Liver (tissue), 8 donors: ENCODE measurements at regions not wholly inside any gene's neighbourhood (a gene's known extent, or its start where the extent isn't known, plus 50 kb on each side); places are given as distances from the start of the nearest gene placed in this dataset.

Source experiments
- DNase-seq: peaks from one replicate; pipeline ENCODE4 v3.0.0-alpha.2; 2017; ENCODE audit warnings: low spot score
- H3K27ac ChIP-seq, 2 donors: one replicate each; pipeline ENCODE4 v1.7.0; 2013; ENCODE audit warnings: inconsistent platforms in 2 of 2, low read length in 2 of 2, control low read depth in 1 of 2, low read depth in 1 of 2, mild to moderate bottlenecking in 1 of 2
- H3K27me3 ChIP-seq, 4 donors: one replicate each; pipeline versions ENCODE4 v1.6.1 to v1.7.0; 2013; ENCODE audit warnings: low read length in 3 of 4, inconsistent platforms in 1 of 4, mild to moderate bottlenecking in 1 of 4, moderate library complexity in 1 of 4; ENCODE audit not compliant: control insufficient read depth in 4 of 4, insufficient read depth in 4 of 4
- H3K36me3 ChIP-seq, 4 donors: one replicate each; pipeline versions ENCODE4 v1.6.1 to v1.7.0; 2013; ENCODE audit warnings: low read length in 3 of 4, mild to moderate bottlenecking in 3 of 4, low read depth in 1 of 4, moderate library complexity in 1 of 4; ENCODE audit not compliant: control insufficient read depth in 4 of 4, insufficient read depth in 3 of 4
- H3K4me1 ChIP-seq, 4 donors: one replicate each; pipeline versions ENCODE4 v1.6.1 to v1.7.0; 2013; ENCODE audit warnings: low read length in 3 of 4, mild to moderate bottlenecking in 3 of 4, moderate library complexity in 1 of 4; ENCODE audit not compliant: control insufficient read depth in 4 of 4, insufficient read depth in 4 of 4
- H3K4me3 ChIP-seq, 3 donors: one replicate each; pipeline versions ENCODE4 v1.6.1 to v1.7.0; 2013; ENCODE audit warnings: low read length in 3 of 3, control low read depth in 1 of 3, low read depth in 1 of 3, mild to moderate bottlenecking in 1 of 3
- H3K9ac ChIP-seq, 2 donors: one replicate each; pipeline ENCODE4 v1.7.0; 2013; ENCODE audit warnings: low read length in 2 of 2, mild to moderate bottlenecking in 2 of 2, moderate library complexity in 2 of 2, control low read depth in 1 of 2, low read depth in 1 of 2
- H3K9me3 ChIP-seq, 4 donors: one replicate each; pipeline versions ENCODE4 v1.6.1 to v1.7.0; 2013; ENCODE audit warnings: low read length in 3 of 4; ENCODE audit not compliant: control insufficient read depth in 4 of 4
- ATF3 ChIP-seq: IDR thresholded peaks from 2 replicates; pipeline ENCODE4 v1.6.1; 2016; ENCODE audit warnings: antibody characterized with exemption
- CTCF ChIP-seq: fragments of 150-350 bp; IDR thresholded peaks from 2 replicates; pipeline ENCODE4 v1.5.1; 2017; ENCODE audit warnings: improper control_type of control experiment, low read depth, low read length; ENCODE audit not compliant: missing input control
- EGR1 ChIP-seq, 2 donors: IDR thresholded peaks; 2 replicates each; pipeline ENCODE4 v1.6.1; 2016 to 2018; ENCODE audit warnings: antibody characterized with exemption in 2 of 2, low read depth in 2 of 2
- FOXA1 ChIP-seq: IDR thresholded peaks from 2 replicates; pipeline ENCODE4 v1.6.1; 2016; ENCODE audit warnings: antibody characterized with exemption
- FOXA2 ChIP-seq: IDR thresholded peaks from 2 replicates; pipeline ENCODE4 v1.6.1; 2016; ENCODE audit warnings: antibody characterized with exemption
- GABPA ChIP-seq, 2 donors: IDR thresholded peaks in 1 of 2; conservative IDR thresholded peaks in 1 of 2; 2 replicates each; pipeline ENCODE4 v1.6.1; 2016; ENCODE audit warnings: antibody characterized with exemption in 2 of 2, mild to moderate bottlenecking in 1 of 2, moderate library complexity in 1 of 2
- HNF4A ChIP-seq, 2 donors: conservative IDR thresholded peaks; 2 replicates each; pipeline ENCODE4 v1.6.1; 2016; ENCODE audit warnings: antibody characterized with exemption in 2 of 2, mild to moderate bottlenecking in 2 of 2
- HNF4G ChIP-seq: IDR thresholded peaks from 2 replicates; pipeline ENCODE4 v1.6.1; 2016; ENCODE audit warnings: antibody characterized with exemption
- JUND ChIP-seq, 2 donors: IDR thresholded peaks; 2 replicates each; pipeline ENCODE4 v1.6.1; 2016; ENCODE audit warnings: antibody characterized with exemption in 2 of 2
- NR2F2 ChIP-seq: IDR thresholded peaks from 2 replicates; pipeline ENCODE4 v1.6.1; 2016; ENCODE audit warnings: antibody characterized with exemption
- RAD21 ChIP-seq, 2 donors: IDR thresholded peaks; 2 replicates each; pipeline ENCODE4 v1.6.1; 2016; ENCODE audit warnings: antibody characterized with exemption in 2 of 2, mild to moderate bottlenecking in 2 of 2
- RXRA ChIP-seq, 2 donors: IDR thresholded peaks; 2 replicates each; pipeline ENCODE4 v1.6.1; 2017 to 2018; ENCODE audit warnings: antibody characterized with exemption in 2 of 2, mild to moderate bottlenecking in 1 of 2
- TAF1 ChIP-seq: conservative IDR thresholded peaks from 2 replicates; pipeline ENCODE4 v1.6.1; 2016; ENCODE audit warnings: antibody characterized with exemption, mild to moderate bottlenecking
- WGBS: extraction: QIAGEN DNeasy Blood & Tissue Kit; methylation state at CpG from one replicate; pipeline ENCODE4 v1.1.7; 2013; 5-methylcytosine and 5-hydroxymethylcytosine counted together
- TF ChIP-seq, protein P1 (sequence below): IDR thresholded peaks from 2 replicates; pipeline ENCODE4 v1.6.1; 2016; ENCODE audit warnings: antibody characterized with exemption
- TF ChIP-seq, protein P2 (sequence below): IDR thresholded peaks from 2 replicates; pipeline ENCODE4 v1.6.1; 2016; ENCODE audit warnings: antibody characterized with exemption, mild to moderate bottlenecking
- donor health status: healthy.
- donor health status: healthy.
- donor health status: healthy.
- donor health status: healthy.
- donor health status: healthy.

- H3K27me3 ChIP-seq = no peaks in the 10 kb centered on the region
- no peak for DNase-seq
- H3K9ac ChIP-seq = no peak overlapping the region
- H3K4me1 ChIP-seq = no peaks in the 10 kb centered on the region
- H3K36me3 ChIP-seq = no peaks in the 10 kb centered on the region
- H3K4me3 ChIP-seq = no peak overlapping the region
- 93% methylated on average over 4 of the region's 4 CpGs for whole genome bisulfite sequencing
- no peaks in the 10 kb centered on the region for H3K9me3 ChIP-seq
- TF ChIP-seq HNF4A (conservative IDR thresholded peaks at IDR 0.05) (no peak), ATF3 (no peak), FOXA2 (no peak)
- H3K27ac ChIP-seq = no peak overlapping the region
These were observed 90.3 kb upstream of the NR5A2 start for GRCh38 chr1:199937161-199937560.

- Histone ChIP-seq H3K36me3 (no peaks in the 10 kb centered on the region), H3K9ac (no peak overlapping the region), H3K27ac (no peak overlapping the region), H3K27me3 (no peaks in the 10 kb centered on the region), H3K4me3 (no peak overlapping the region), H3K4me1 (no peaks in the 10 kb centered on the region), H3K9me3 (no peaks in the 10 kb centered on the region)
- no peak for DNase-seq
- WGBS = 94% methylated on average over 4 of the region's 4 CpGs
- TF ChIP-seq, protein P1, sequence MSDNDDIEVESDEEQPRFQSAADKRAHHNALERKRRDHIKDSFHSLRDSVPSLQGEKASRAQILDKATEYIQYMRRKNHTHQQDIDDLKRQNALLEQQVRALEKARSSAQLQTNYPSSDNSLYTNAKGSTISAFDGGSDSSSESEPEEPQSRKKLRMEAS = no peak
- TF ChIP-seq RXRA (IDR thresholded peaks at IDR 0.05) = no peak
- no peak for TF ChIP-seq FOXA1
- no peak for TF ChIP-seq CTCF
- no peak for TF ChIP-seq JUND (IDR thresholded peaks at IDR 0.05)
- TF ChIP-seq ATF3 = no peak
- TF ChIP-seq RAD21 (IDR thresholded peaks at IDR 0.05) = no peak
- no peak for TF ChIP-seq TAF1
- no peak for TF ChIP-seq HNF4G
- TF ChIP-seq EGR1 (IDR thresholded peaks at IDR 0.05; ENCODE audit: low read depth in 2 of 2) = no peak
- TF ChIP-seq FOXA2 = no peak
These were observed 89.8 kb upstream of the NR5A2 start for GRCh38 chr1:199937661-199938060.

GRCh38 chr1:199944986-199945385, 82.5 kb upstream of the NR5A2 start:
- Histone ChIP-seq H3K9ac (no peak overlapping the region), H3K36me3 (no peaks in the 10 kb centered on the region), H3K4me1 (no peaks in the 10 kb centered on the region), H3K4me3 (no peak overlapping the region), H3K9me3 (no peaks in the 10 kb centered on the region), H3K27me3 (no peaks in the 10 kb centered on the region), H3K27ac (no peak overlapping the region)
- WGBS = 93% methylated on average over 3 of the region's 3 CpGs
- DNase-seq = no peak
- TF ChIP-seq NR2F2 (no peak), FOXA2 (no peak)

GRCh38 chr1:199945591-199945990, 81.9 kb upstream of the NR5A2 start:
- H3K9ac ChIP-seq = no peak overlapping the region
- no peaks in the 10 kb centered on the region for H3K9me3 ChIP-seq
- no peak overlapping the region for H3K4me3 ChIP-seq
- 77% methylated on average over 1 of the region's 1 CpG for WGBS
- no peak overlapping the region for H3K27ac ChIP-seq
- H3K36me3 ChIP-seq = no peaks in the 10 kb centered on the region
- H3K4me1 ChIP-seq = no peaks in the 10 kb centered on the region
- DNase-seq = no peak
- no peaks in the 10 kb centered on the region for H3K27me3 ChIP-seq
- TF ChIP-seq CTCF (no peak), FOXA2 (no peak), RAD21 (IDR thresholded peaks at IDR 0.05) (no peak), ATF3 (no peak), HNF4G (no peak), GABPA (IDR thresholded peaks at IDR 0.05 in 1 of 2, conservative IDR thresholded peaks at IDR 0.05 in 1 of 2) (no peak), JUND (IDR thresholded peaks at IDR 0.05) (no peak), TAF1 (no peak)
- TF ChIP-seq, protein P2, sequence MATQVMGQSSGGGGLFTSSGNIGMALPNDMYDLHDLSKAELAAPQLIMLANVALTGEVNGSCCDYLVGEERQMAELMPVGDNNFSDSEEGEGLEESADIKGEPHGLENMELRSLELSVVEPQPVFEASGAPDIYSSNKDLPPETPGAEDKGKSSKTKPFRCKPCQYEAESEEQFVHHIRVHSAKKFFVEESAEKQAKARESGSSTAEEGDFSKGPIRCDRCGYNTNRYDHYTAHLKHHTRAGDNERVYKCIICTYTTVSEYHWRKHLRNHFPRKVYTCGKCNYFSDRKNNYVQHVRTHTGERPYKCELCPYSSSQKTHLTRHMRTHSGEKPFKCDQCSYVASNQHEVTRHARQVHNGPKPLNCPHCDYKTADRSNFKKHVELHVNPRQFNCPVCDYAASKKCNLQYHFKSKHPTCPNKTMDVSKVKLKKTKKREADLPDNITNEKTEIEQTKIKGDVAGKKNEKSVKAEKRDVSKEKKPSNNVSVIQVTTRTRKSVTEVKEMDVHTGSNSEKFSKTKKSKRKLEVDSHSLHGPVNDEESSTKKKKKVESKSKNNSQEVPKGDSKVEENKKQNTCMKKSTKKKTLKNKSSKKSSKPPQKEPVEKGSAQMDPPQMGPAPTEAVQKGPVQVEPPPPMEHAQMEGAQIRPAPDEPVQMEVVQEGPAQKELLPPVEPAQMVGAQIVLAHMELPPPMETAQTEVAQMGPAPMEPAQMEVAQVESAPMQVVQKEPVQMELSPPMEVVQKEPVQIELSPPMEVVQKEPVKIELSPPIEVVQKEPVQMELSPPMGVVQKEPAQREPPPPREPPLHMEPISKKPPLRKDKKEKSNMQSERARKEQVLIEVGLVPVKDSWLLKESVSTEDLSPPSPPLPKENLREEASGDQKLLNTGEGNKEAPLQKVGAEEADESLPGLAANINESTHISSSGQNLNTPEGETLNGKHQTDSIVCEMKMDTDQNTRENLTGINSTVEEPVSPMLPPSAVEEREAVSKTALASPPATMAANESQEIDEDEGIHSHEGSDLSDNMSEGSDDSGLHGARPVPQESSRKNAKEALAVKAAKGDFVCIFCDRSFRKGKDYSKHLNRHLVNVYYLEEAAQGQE = no peak
